Stomach (tissue), 8 donors: ENCODE measurements at regions not wholly inside any gene's neighbourhood (a gene's known extent, or its start where the extent isn't known, plus 50 kb on each side); places are given as distances from the start of the nearest gene placed in this dataset.

ENCODE experiments used
- DNase-seq, 2 donors: peaks; one replicate each; pipeline versions ENCODE4 v3.0.0 to v3.0.0-alpha.2; 2013 to 2019
- H3K27ac ChIP-seq, 5 donors: fragments of 200-600 bp in 4 of 5; sonication (generic) in 4 of 5; one replicate each; pipeline ENCODE4 v1.5.1; 2013 to 2019; ENCODE audit warnings: mild to moderate bottlenecking in 1 of 5, moderate library complexity in 1 of 5
- H3K27me3 ChIP-seq, 3 donors: fragments of 200-600 bp; sonication (generic); one replicate each; pipeline ENCODE4 v1.5.1; 2017 to 2019; ENCODE audit warnings: mixed run types in 1 of 3
- H3K36me3 ChIP-seq, 4 donors: fragments of 200-600 bp; sonication (generic); 1 replicate in 3 of 4; 2 replicates in 1 of 4; pipeline ENCODE4 v1.5.1; 2016 to 2019
- H3K4me1 ChIP-seq, 4 donors: fragments of 200-600 bp; sonication (generic); one replicate each; pipeline ENCODE4 v1.5.1; 2016 to 2019
- H3K4me3 ChIP-seq, 4 donors: fragments of 200-600 bp; sonication (generic) in 3 of 4; one replicate each; pipeline ENCODE4 v1.5.1; 2016 to 2019; ENCODE audit warnings: mild to moderate bottlenecking in 1 of 4
- H3K9me3 ChIP-seq, 4 donors: fragments of 200-600 bp; sonication (generic); one replicate each; pipeline ENCODE4 v1.5.1; 2016 to 2019
- CTCF ChIP-seq, 7 experiments: fragments of 450-650 bp in 4 of 7; fragments of 200-600 bp in 3 of 7; sonication (generic) in 3 of 7; IDR thresholded peaks; one replicate each; pipeline ENCODE4 v1.5.1; 2016 to 2019; ENCODE audit warnings: antibody characterized with exemption in 7 of 7, control low read depth in 2 of 7, mild to moderate bottlenecking in 1 of 7
- EP300 ChIP-seq: sonication (generic); formaldehyde crosslinking; IDR thresholded peaks from one replicate; pipeline ENCODE4 v1.6.1; 2017; ENCODE audit warnings: antibody characterized with exemption
- POLR2A ChIP-seq, 4 donors: fragments of 450-650 bp; IDR thresholded peaks; one replicate each; pipeline ENCODE4 v1.6.1; 2016; ENCODE audit warnings: antibody characterized with exemption in 4 of 4, control low read depth in 2 of 4, mild to moderate bottlenecking in 1 of 4, moderate library complexity in 1 of 4
- POLR2AphosphoS5 ChIP-seq, 3 donors: sonication (generic); formaldehyde crosslinking; IDR thresholded peaks; one replicate each; pipeline ENCODE4 v1.6.1; 2016; ENCODE audit warnings: antibody characterized with exemption in 3 of 3
- WGBS, 5 donors: extraction: QIAGEN DNeasy Blood & Tissue Kit in 3 of 5; methylation state at CpG; one replicate each; pipeline versions ENCODE4 v1.1.5 to v1.1.7; 2013 to 2018; 5-methylcytosine and 5-hydroxymethylcytosine counted together
- intact Hi-C: fragments of 100-400 bp; cut with DNase I; formaldehyde crosslinking; loops from one replicate; pipeline ENCODE4 v1.15.1; 2023; ENCODE audit warnings: low total_unique reads
- donor health status: healthy with polysubstance abuse.
- donor health status: Bipolar disorder and iron deficiency.
- donor health status: healthy.

- Histone ChIP-seq H3K4me1 (no peaks in the 10 kb centered on the region), H3K4me3 (no peak overlapping the region), H3K27ac (no peak overlapping the region), H3K36me3 (no peaks in the 10 kb centered on the region), H3K27me3 (no peaks in the 10 kb centered on the region), H3K9me3 (no peaks in the 10 kb centered on the region)
- intact Hi-C loops, result no loop called here
- TF ChIP-seq CTCF (IDR thresholded peaks at IDR 0.05), result no peak
- DNase-seq, result no peak
- 36 to 61% (median 52%) methylated on average over 2 of the region's 2 CpGs for WGBS, 5 donors
Measured at GRCh38 chrX:42485601-42486000, 292.4 kb downstream of the PPP1R2C start.

- Histone ChIP-seq H3K36me3 (no peaks in the 10 kb centered on the region), H3K27me3 (no peaks in the 10 kb centered on the region), H3K9me3 (no peaks in the 10 kb centered on the region), H3K4me1 (no peaks in the 10 kb centered on the region), H3K4me3 (no peak overlapping the region), H3K27ac (no peak overlapping the region)
- TF ChIP-seq POLR2AphosphoS5 (IDR thresholded peaks at IDR 0.05) (no peak), EP300 (no peak), CTCF (IDR thresholded peaks at IDR 0.05) (no peak), POLR2A (IDR thresholded peaks at IDR 0.05) (no peak)
- WGBS, 5 donors, result 92 to 100% (median 95%) methylated on average over 1 of the region's 1 CpG
- intact Hi-C loops, result no loop called here
- no peak for DNase-seq
Measured at GRCh38 chrX:42484233-42484632, 293.7 kb downstream of the PPP1R2C start.

- no peaks in the 10 kb centered on the region for H3K9me3 ChIP-seq
- WGBS, 5 donors, result 78 to 95% (median 88%) methylated on average over 1 of the region's 1 CpG
- no peak overlapping the region for H3K27ac ChIP-seq
- no peak overlapping the region for H3K4me3 ChIP-seq
- no peaks in the 10 kb centered on the region for H3K36me3 ChIP-seq
- no peaks in the 10 kb centered on the region for H3K27me3 ChIP-seq
- peak in 1 of 2 donors; percentile 6 for DNase-seq
- TF ChIP-seq POLR2A (IDR thresholded peaks at IDR 0.05) (no peak), EP300 (no peak)
- no peaks in the 10 kb centered on the region for H3K4me1 ChIP-seq
- intact Hi-C loops, result no loop called here
Measured at GRCh38 chrX:42477396-42477795, 300.6 kb downstream of the PPP1R2C start.

GRCh38 chrX:42472727-42473126 lies 305.2 kb downstream of the PPP1R2C start:
- 55 to 84% (median 67%) methylated on average over 1 of the region's 1 CpG for WGBS, 5 donors
- Histone ChIP-seq H3K4me3 (no peak overlapping the region), H3K27ac (no peak overlapping the region), H3K36me3 (no peaks in the 10 kb centered on the region), H3K27me3 (no peaks in the 10 kb centered on the region), H3K9me3 (no peaks in the 10 kb centered on the region), H3K4me1 (no peaks in the 10 kb centered on the region)
- intact Hi-C loops, result no loop called here
- TF ChIP-seq EP300, result no peak
- no peak for TF ChIP-seq POLR2AphosphoS5 (IDR thresholded peaks at IDR 0.05)
- TF ChIP-seq CTCF (IDR thresholded peaks at IDR 0.05), result no peak
- TF ChIP-seq POLR2A (IDR thresholded peaks at IDR 0.05), result no peak
- DNase-seq, result no peak

- no peak for DNase-seq
- TF ChIP-seq CTCF (IDR thresholded peaks at IDR 0.05) (no peak), POLR2A (IDR thresholded peaks at IDR 0.05) (no peak), POLR2AphosphoS5 (IDR thresholded peaks at IDR 0.05) (no peak), EP300 (no peak)
- no peaks in the 10 kb centered on the region for H3K4me1 ChIP-seq
- no peak overlapping the region for H3K27ac ChIP-seq
- H3K4me3 ChIP-seq, result no peak overlapping the region
- no peaks in the 10 kb centered on the region for H3K9me3 ChIP-seq
- intact Hi-C loops, result no loop called here
- H3K36me3 ChIP-seq, result no peaks in the 10 kb centered on the region
- no peaks in the 10 kb centered on the region for H3K27me3 ChIP-seq
- 75 to 93% (median 79%) methylated on average over 4 of the region's 4 CpGs for WGBS, 5 donors
Measured at GRCh38 chrX:42466332-42467046, 311.5 kb downstream of the PPP1R2C start.
